Hematopoietic multipotent progenitor cell treated with erythropoietin and hydrocortisone succinate and interleukin-3 and kit ligand, for 6 days (in vitro differentiated cells): ENCODE measurements at regions not wholly inside any gene's neighbourhood (a gene's known extent, or its start where the extent isn't known, plus 50 kb on each side); places are given as distances from the start of the nearest gene placed in this dataset.
A peak's percentile ranks its signal among the peaks of the same experiment; 100 is the strongest.
"Not testable (repeated sequence)": the region's sequence is repeated elsewhere in the genome, so short reads cannot be mapped to it uniquely, and the experiment has no call there.

ENCODE experiments used
- DNase-seq: peaks from one replicate; pipeline ENCODE4 v3.0.0-alpha.2; 2015

DNA sequence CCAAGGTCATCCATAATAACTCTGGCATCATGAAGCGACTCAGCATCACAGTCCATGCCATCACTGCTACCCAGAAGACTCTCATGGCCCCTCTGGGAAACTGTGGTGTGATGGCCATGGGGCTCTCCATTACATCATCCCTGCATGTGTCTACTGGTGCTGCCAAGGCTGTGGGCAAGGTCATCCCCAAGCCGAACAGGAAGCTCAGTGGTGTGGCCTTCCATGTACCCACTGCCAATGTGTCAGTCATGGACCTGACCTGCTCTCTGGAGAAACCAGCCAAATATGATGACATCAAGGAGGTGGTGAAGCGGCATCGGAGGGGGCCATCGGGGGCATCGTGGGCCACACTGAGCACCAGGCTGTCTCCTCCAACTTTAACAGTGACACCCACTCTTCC is 65.1 kb upstream of the ARHGAP29 start:
- DNase-seq, result no peak

DNA sequence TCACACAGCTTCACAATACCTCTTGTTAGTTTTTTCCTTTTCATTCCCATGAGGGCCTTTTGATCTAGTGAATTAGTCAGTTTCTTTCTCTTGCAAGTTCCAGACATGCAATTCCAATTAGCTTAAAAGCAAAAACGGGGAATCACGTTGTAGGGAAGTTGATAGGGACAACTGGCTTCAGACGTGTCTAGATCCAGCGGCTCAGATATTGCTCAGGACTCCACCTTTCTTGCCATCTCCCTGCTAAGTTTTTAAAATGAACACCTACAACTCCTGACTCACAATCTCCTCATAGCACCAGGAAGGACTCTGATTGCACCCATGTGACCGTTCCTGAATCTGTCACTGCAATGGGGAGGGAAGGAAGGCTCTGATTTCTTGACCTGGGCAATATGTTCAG is 63.8 kb upstream of the ARHGAP29 start:
- DNase-seq, result no peak

DNA sequence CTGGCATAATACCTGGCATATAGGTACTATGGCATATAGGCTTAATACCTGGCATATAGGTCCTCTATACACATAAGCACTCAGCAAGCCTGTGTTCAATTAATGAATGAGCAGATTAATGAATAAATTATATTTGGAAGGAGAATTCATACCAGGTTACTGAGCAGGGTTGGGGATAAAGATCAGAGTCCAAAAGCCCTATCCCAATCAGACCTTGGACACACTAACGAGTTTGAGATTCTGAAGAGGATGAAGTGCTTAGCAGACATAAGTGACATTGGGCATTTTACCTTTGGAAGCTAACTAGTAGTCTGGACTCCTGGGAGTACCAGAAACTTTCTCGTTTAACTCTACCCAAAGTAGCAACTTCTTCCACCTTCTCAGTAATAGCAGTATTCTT is 63.3 kb upstream of the ARHGAP29 start:
- DNase-seq, result no peak

DNA sequence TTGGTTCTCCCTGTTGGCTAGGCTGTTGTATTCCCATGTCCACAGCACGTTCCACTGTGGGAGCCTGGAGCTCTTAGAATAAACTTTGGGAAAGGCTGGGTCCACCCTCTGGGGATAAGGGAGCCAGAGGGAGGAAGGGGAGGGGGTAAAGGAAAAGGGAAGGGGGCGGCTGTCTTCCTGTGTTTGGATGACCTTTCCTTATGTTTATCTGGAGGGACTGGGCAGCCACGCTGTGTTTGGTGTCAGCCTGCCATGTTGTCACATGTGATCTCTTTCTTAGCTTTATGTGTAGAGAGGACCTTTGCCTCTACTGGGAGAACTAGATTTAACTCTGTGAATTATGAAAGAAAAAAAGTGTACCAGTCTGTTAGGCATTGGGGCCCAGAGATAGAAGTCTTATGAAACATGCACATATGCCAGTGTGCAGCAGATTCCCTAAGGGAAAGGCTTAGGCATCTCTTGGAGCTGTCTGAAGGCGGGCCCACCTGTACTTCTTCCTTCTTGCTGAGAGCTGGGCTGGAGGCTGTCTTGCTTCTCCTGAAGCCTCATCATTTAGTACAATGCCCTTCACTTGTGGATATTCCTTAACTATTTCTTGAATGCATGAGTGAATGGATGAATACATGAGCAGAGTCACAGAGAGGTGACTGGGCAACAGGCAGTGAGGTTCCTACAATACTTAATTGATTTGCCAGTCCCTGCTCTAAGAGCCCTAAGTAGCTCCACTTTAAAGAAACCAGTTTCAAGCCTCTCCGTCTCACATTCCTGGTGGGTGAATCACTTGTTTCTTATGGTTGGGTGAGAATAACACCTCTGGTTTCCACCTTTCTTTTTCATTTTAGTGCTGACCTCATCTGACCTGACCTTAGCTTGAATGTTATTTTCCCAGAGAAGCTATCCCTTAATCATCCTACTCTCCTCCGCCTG is 62.5 kb upstream of the ARHGAP29 start:
- DNase-seq, result no peak

- DNase-seq, result peak; percentile 6
These were observed 61.5 kb upstream of the ARHGAP29 start for GRCh38 chr1:94298861-94299260.

DNA sequence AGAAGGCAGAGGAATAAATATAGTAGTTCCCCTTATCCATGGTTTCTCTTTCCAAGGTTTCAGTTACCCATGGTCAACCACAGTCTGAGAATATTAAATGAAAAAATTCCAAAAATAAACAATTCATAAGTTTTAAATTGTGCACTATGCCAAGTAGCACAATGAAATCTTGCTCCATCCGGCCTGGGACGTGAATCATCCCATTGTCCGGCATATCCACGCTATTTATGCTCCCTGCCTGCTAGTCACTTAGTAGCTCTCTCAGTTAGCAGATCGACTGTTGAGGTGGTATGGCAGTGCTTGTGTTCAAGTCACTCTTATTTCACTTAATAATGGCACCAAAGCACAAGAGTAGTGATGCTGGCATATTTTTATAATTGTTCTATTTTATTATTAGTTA is 58.6 kb upstream of the ARHGAP29 start:
- no peak for DNase-seq

GRCh38 chr1:94292978-94293377 is 55.6 kb upstream of the ARHGAP29 start:
- DNase-seq, result not testable (repeated sequence)

DNA sequence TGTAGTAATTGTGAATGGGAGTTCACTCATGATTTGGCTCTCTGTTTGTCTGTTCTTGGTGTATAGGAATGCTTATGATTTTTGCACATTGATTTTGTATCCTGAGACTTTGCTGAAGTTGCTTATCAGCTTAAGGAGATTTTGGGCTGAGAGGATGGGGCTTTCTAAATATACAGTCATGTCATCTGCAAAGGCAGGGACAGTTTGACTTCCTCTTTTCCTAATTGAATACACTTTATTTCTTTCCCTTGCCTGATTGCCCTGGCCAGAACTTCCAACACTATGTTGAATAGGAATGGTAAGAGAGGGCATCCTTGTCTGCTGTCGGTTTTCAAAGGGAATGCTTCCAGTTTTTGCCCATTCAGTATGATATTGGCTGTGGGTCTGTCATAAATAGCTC is 51.9 kb upstream of the ARHGAP29 start:
- DNase-seq, result not testable (repeated sequence)
